GM12878 (cell line): ENCODE measurements at regions not wholly inside any gene's neighbourhood (a gene's known extent, or its start where the extent isn't known, plus 50 kb on each side); places are given as distances from the start of the nearest gene placed in this dataset.

ENCODE experiments used
- ATAC-seq: fragments of 200-7000 bp; cut with Tn5 transposase; 3 replicates; pipeline ENCODE4 v1.9.1; 2020; ENCODE audit warnings: mild to moderate bottlenecking, moderate library complexity
- BruUV-seq: library from RNA; stranded (reverse); fragments of 400-500 nt; replicated peaks from 2 replicates; lab custom pipeline; 2021; lab: Mats Ljungman, UMichigan
- CTCF ChIA-PET: fragments of 300-600 bp; sonication (Branson Sonifier 250); formaldehyde crosslinking; extraction: SDS; loops from one replicate; lab custom pipeline; 2021; ENCODE audit warnings: inconsistent platforms; lab: Yijun Ruan, JAX
- POLR2A ChIA-PET: fragments of 350-600 bp; formaldehyde crosslinking; extraction: SDS; loops from one replicate; lab custom pipeline; 2021; ENCODE audit warnings: inconsistent platforms; lab: Charles Lee
- RAD21 ChIA-PET: fragments of 300-600 bp; sonication (Branson Sonifier 250); formaldehyde crosslinking; loops from one replicate; lab custom pipeline; 2023; ENCODE audit warnings: antibody characterized with exemption; ENCODE audit not compliant: unreplicated experiment; lab: Charles Lee
- SMC1A ChIA-PET: fragments of 300-600 bp; sonication (Branson Sonifier 250); formaldehyde crosslinking; loops from one replicate; lab custom pipeline; 2023; ENCODE audit not compliant: unreplicated experiment, uncharacterized antibody; lab: Charles Lee
- DNase-seq: peaks from one replicate; pipeline ENCODE4 v3.0.0-alpha.2; 2011; ENCODE audit warnings: low read depth, low spot score
- FAIRE-seq: peaks from 3 replicates; lab custom pipeline; 2011; peaks lifted over from hg19 to GRCh38; lab: Jason Lieb, UNC
- H2AFZ ChIP-seq: 2 replicates; pipeline ENCODE4 v1.6.0; 2011; ENCODE audit warnings: low read depth, low read length, control low read depth; ENCODE audit not compliant: control insufficient read depth
- H3K27ac ChIP-seq: 2 replicates; pipeline ENCODE4 v1.5.1; 2011; ENCODE audit warnings: control low read depth; ENCODE audit not compliant: control insufficient read depth, insufficient read depth
- H3K27me3 ChIP-seq, 2 experiments: replicated peaks in 1 of 2; 2 replicates each; pipeline versions ENCODE4 v1.6.0 to v1.6.1; 2011; ENCODE audit warnings: low read length in 1 of 2; ENCODE audit not compliant: control insufficient read depth in 2 of 2, insufficient read depth in 2 of 2
- H3K36me3 ChIP-seq, 2 experiments: 2 replicates each; pipeline ENCODE4 v1.5.1; 2011; ENCODE audit warnings: low read length in 1 of 2; ENCODE audit not compliant: control insufficient read depth in 2 of 2, insufficient read depth in 2 of 2
- H3K4me1 ChIP-seq: 2 replicates; pipeline ENCODE4 v1.6.1; 2011; ENCODE audit warnings: mild to moderate bottlenecking, low read length, moderate library complexity, mixed read lengths; ENCODE audit not compliant: control insufficient read depth, insufficient read depth
- H3K4me2 ChIP-seq: 2 replicates; pipeline ENCODE4 v1.6.0; 2011; ENCODE audit warnings: control low read depth; ENCODE audit not compliant: control insufficient read depth, insufficient read depth
- H3K4me3 ChIP-seq: fragments of 200-600 bp; sonication (generic); 2 replicates; pipeline ENCODE4 v1.5.1; 2016
- H3K79me2 ChIP-seq: 2 replicates; pipeline ENCODE4 v1.6.0; 2011; ENCODE audit warnings: low read length; ENCODE audit not compliant: control insufficient read depth, insufficient read depth
- H3K9ac ChIP-seq: 2 replicates; pipeline ENCODE4 v1.8.0; 2011; ENCODE audit warnings: low read length, control low read depth, mixed read lengths; ENCODE audit not compliant: control insufficient read depth, insufficient read depth
- H3K9me3 ChIP-seq: replicated peaks from 3 replicates; pipeline ENCODE4 v1.5.1; 2011; ENCODE audit warnings: mild to moderate bottlenecking, low read length; ENCODE audit not compliant: control insufficient read depth, insufficient read depth
- H4K20me1 ChIP-seq: 2 replicates; pipeline ENCODE4 v1.6.0; 2011; ENCODE audit not compliant: control insufficient read depth, insufficient read depth
- ASH2L ChIP-seq: fragments of 300-600, 200-600 bp; sonication (generic); IDR thresholded peaks from 2 replicates; pipeline ENCODE4 v1.6.1; 2017; ENCODE audit warnings: low read depth, mild to moderate bottlenecking, borderline replicate concordance
- CBX3 ChIP-seq: fragments of 200-600 bp; sonication (generic); IDR thresholded peaks from 2 replicates; pipeline ENCODE4 v1.6.1; 2016; ENCODE audit warnings: low read depth, borderline replicate concordance
- ETV6 ChIP-seq, 2 experiments: fragments of 450-650 bp in 1 of 2; IDR thresholded peaks in 1 of 2; conservative IDR thresholded peaks in 1 of 2; 2 replicates each; pipeline ENCODE4 v1.6.1; 2014; ENCODE audit warnings: antibody characterized with exemption in 1 of 2, borderline replicate concordance in 1 of 2, low read depth in 1 of 2, mild to moderate bottlenecking in 1 of 2, moderate library complexity in 1 of 2
- EZH2 ChIP-seq: IDR thresholded peaks from 2 replicates; pipeline ENCODE4 v1.6.1; 2012; ENCODE audit warnings: low read depth, mild to moderate bottlenecking, control low read depth, inconsistent platforms, low read length, borderline replicate concordance; ENCODE audit not compliant: control insufficient read depth
- HDGF ChIP-seq: fragments of 450-650 bp; IDR thresholded peaks from 2 replicates; pipeline ENCODE4 v1.6.1; 2016; ENCODE audit warnings: antibody characterized with exemption
- KDM1A ChIP-seq: fragments of 200-600 bp; sonication (generic); IDR thresholded peaks from 2 replicates; pipeline ENCODE4 v1.6.1; 2016; ENCODE audit warnings: borderline replicate concordance
- MEF2B ChIP-seq: fragments of 450-650 bp; IDR thresholded peaks from 2 replicates; pipeline ENCODE4 v1.6.1; 2018; ENCODE audit warnings: mild to moderate bottlenecking, moderate library complexity; ENCODE audit not compliant: partially characterized antibody, poor library complexity, severe bottlenecking
- MTA3 ChIP-seq: IDR thresholded peaks from 2 replicates; pipeline ENCODE4 v1.6.1; 2012; ENCODE audit warnings: low read length, inconsistent platforms, borderline replicate concordance
- SREBF1 ChIP-seq: IDR thresholded peaks from 2 replicates; pipeline ENCODE4 v1.6.1; 2012; ENCODE audit warnings: mild to moderate bottlenecking, low read length
- TBL1XR1 ChIP-seq: IDR thresholded peaks from 2 replicates; pipeline ENCODE4 v1.6.1; 2012; ENCODE audit warnings: low read depth, low read length, improper control_type of control experiment
- TCF7 ChIP-seq: IDR thresholded peaks from 2 replicates; pipeline ENCODE4 v1.6.1; 2014; ENCODE audit warnings: antibody characterized with exemption, borderline replicate concordance
- ZBED1 ChIP-seq: IDR thresholded peaks from 2 replicates; pipeline ENCODE4 v1.6.1; 2016; ENCODE audit warnings: borderline replicate concordance
- ZNF24 ChIP-seq: fragments of 450-650 bp; IDR thresholded peaks from 2 replicates; pipeline ENCODE4 v1.6.1; 2017; ENCODE audit warnings: antibody characterized with exemption, mild to moderate bottlenecking
- WGBS: methylation state at CpG from one replicate; pipeline ENCODE4 v1.1.6; 2016; ENCODE audit warnings: low lambda C conversion rate; ENCODE audit not compliant: insufficient replicate concordance, insufficient coverage; ENCODE audit errors: missing lambda C conversion rate; 5-methylcytosine and 5-hydroxymethylcytosine counted together
- in situ Hi-C: fragments of 300-500 bp; cut with MboI; formaldehyde crosslinking; loops from 9 replicates; pipeline ENCODE4 v1.14.3; 2018; ENCODE audit warnings: mixed read lengths
- intact Hi-C: fragments of 100-400 bp; cut with micrococcal nuclease; formaldehyde crosslinking; loops from one replicate; pipeline ENCODE4 v1.14.2; 2022; ENCODE audit not compliant: unreplicated experiment
- TF ChIP-seq, protein P1 (sequence below): fragments of 450-650 bp; IDR thresholded peaks from 2 replicates; pipeline ENCODE4 v1.6.1; 2014; ENCODE audit warnings: mild to moderate bottlenecking
- TF ChIP-seq, protein P2 (sequence below): fragments of 450-650 bp; IDR thresholded peaks from 2 replicates; pipeline ENCODE4 v1.6.1; 2017; ENCODE audit warnings: antibody characterized with exemption, mild to moderate bottlenecking, moderate library complexity
- TF ChIP-seq, protein P3 (sequence below): fragments of 450-650 bp; IDR thresholded peaks from 2 replicates; pipeline ENCODE4 v1.6.1; 2017; ENCODE audit warnings: borderline replicate concordance

DNA sequence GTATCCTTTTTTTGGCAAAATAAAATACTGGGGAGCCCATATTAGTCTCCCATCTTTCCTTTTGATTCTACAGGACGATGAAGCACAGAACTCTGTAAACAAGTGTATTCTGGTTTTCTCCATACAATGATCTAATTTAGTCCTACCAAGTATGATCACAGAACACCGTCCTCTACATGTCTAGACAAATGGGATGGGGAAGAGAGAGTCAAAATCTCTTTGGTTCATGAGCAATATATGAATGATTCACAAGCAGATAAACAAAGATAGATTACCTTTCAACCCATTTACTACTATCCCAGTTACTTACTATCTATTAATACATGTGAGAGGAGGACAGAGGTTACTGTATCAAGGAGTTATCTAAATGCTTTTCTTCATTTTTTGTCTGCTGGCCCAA lies 352.4 kb upstream of the ACVR2A start:
- BruUV-seq, result no TSS peak
- Histone ChIP-seq H2AFZ (no peak overlapping the region), H3K27me3 (no peaks in the 10 kb centered on the region; a peak in 1 of 4 replicates), H3K36me3 (no peaks in the 10 kb centered on the region), H3K9me3 (no peaks in the 10 kb centered on the region; the same call in 2 of the 3 replicates), H3K9ac (no peak overlapping the region), H3K27ac (no peak overlapping the region), H3K4me3 (no peak overlapping the region), H3K4me2 (no peak overlapping the region), H3K4me1 (no peaks in the 10 kb centered on the region), H3K79me2 (no peaks in the 10 kb centered on the region), H4K20me1 (no peaks in the 10 kb centered on the region)
- SMC1A ChIA-PET, result no interaction called here
- POLR2A ChIA-PET, result no interaction called here
- WGBS, result 13% methylated on average over 2 of the region's 2 CpGs
- RAD21 ChIA-PET, result no interaction called here
- ATAC-seq (no peak), DNase-seq (no peak), FAIRE-seq (no peak)
- CTCF ChIA-PET, result no interaction called here
- in situ Hi-C loops (no loop called here), intact Hi-C loops (loop anchor here (5.0 kb wide), 1 partner anchor 420 kb away; no protein-coding TSS in a partner anchor)
- TF ChIP-seq KDM1A (no peak), ZNF24 (no peak), TCF7 (no peak), MEF2B (no peak), ZBED1 (no peak), ETV6 (conservative IDR thresholded peaks at IDR 0.05 in 1 of 2, IDR thresholded peaks at IDR 0.05 in 1 of 2; ENCODE audit: borderline replicate concordance in 1 of 2, low read depth in 1 of 2) (no peak), EZH2 (no peak), CBX3 (no peak), ASH2L (no peak), TBL1XR1 (no peak), MTA3 (no peak), SREBF1 (no peak), HDGF (no peak)
- TF ChIP-seq, protein P1, sequence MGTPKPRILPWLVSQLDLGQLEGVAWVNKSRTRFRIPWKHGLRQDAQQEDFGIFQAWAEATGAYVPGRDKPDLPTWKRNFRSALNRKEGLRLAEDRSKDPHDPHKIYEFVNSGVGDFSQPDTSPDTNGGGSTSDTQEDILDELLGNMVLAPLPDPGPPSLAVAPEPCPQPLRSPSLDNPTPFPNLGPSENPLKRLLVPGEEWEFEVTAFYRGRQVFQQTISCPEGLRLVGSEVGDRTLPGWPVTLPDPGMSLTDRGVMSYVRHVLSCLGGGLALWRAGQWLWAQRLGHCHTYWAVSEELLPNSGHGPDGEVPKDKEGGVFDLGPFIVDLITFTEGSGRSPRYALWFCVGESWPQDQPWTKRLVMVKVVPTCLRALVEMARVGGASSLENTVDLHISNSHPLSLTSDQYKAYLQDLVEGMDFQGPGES, result no peak
- TF ChIP-seq, protein P2, sequence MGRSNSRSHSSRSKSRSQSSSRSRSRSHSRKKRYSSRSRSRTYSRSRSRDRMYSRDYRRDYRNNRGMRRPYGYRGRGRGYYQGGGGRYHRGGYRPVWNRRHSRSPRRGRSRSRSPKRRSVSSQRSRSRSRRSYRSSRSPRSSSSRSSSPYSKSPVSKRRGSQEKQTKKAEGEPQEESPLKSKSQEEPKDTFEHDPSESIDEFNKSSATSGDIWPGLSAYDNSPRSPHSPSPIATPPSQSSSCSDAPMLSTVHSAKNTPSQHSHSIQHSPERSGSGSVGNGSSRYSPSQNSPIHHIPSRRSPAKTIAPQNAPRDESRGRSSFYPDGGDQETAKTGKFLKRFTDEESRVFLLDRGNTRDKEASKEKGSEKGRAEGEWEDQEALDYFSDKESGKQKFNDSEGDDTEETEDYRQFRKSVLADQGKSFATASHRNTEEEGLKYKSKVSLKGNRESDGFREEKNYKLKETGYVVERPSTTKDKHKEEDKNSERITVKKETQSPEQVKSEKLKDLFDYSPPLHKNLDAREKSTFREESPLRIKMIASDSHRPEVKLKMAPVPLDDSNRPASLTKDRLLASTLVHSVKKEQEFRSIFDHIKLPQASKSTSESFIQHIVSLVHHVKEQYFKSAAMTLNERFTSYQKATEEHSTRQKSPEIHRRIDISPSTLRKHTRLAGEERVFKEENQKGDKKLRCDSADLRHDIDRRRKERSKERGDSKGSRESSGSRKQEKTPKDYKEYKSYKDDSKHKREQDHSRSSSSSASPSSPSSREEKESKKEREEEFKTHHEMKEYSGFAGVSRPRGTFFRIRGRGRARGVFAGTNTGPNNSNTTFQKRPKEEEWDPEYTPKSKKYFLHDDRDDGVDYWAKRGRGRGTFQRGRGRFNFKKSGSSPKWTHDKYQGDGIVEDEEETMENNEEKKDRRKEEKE, result no peak
- TF ChIP-seq, protein P3, sequence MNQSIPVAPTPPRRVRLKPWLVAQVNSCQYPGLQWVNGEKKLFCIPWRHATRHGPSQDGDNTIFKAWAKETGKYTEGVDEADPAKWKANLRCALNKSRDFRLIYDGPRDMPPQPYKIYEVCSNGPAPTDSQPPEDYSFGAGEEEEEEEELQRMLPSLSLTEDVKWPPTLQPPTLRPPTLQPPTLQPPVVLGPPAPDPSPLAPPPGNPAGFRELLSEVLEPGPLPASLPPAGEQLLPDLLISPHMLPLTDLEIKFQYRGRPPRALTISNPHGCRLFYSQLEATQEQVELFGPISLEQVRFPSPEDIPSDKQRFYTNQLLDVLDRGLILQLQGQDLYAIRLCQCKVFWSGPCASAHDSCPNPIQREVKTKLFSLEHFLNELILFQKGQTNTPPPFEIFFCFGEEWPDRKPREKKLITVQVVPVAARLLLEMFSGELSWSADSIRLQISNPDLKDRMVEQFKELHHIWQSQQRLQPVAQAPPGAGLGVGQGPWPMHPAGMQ, result no peak
